Heart left ventricle (tissue), 16 donors: ENCODE measurements at regions not wholly inside any gene's neighbourhood (a gene's known extent, or its start where the extent isn't known, plus 50 kb on each side); places are given as distances from the start of the nearest gene placed in this dataset.
A peak's percentile ranks its signal among the peaks of the same experiment; 100 is the strongest.

Experiments
- ATAC-seq, 4 donors: fragments of 200-7000 bp; cut with Tn5 transposase; one replicate each; pipeline ENCODE4 v1.9.1; 2020 to 2022; ENCODE audit warnings: moderate library complexity in 4 of 4, mild to moderate bottlenecking in 3 of 4, moderate number of reproducible peaks in 1 of 4
- DNase-seq, 5 donors: peaks; one replicate each; pipeline ENCODE4 v3.0.0-alpha.2; 2020
- H3K27ac ChIP-seq, 12 donors: fragments of 200-600 bp; sonication (generic) in 4 of 12; one replicate each; pipeline versions ENCODE4 v1.5.0 to v1.8.0; 2016 to 2022; ENCODE audit warnings: mild to moderate bottlenecking in 2 of 12
- H3K27me3 ChIP-seq, 9 donors: fragments of 200-600 bp; sonication (generic) in 2 of 9; one replicate each; pipeline versions ENCODE4 v1.5.1 to v1.8.0; 2016 to 2022; ENCODE audit warnings: mild to moderate bottlenecking in 3 of 9
- H3K36me3 ChIP-seq, 9 donors: fragments of 200-600 bp; sonication (generic) in 2 of 9; one replicate each; pipeline versions ENCODE4 v1.5.0 to v1.8.0; 2018 to 2022; ENCODE audit warnings: mild to moderate bottlenecking in 2 of 9
- H3K4me1 ChIP-seq, 12 donors: fragments of 200-600 bp; sonication (generic) in 4 of 12; one replicate each; pipeline versions ENCODE4 v1.5.0 to v1.8.0; 2016 to 2022; ENCODE audit warnings: mild to moderate bottlenecking in 3 of 12
- H3K4me3 ChIP-seq, 12 donors: fragments of 200-600 bp; sonication (generic) in 4 of 12; one replicate each; pipeline versions ENCODE4 v1.5.0 to v1.8.0; 2017 to 2022; ENCODE audit warnings: mild to moderate bottlenecking in 9 of 12, moderate library complexity in 4 of 12
- H3K9me3 ChIP-seq, 12 donors: fragments of 200-600 bp; sonication (generic) in 4 of 12; one replicate each; pipeline versions ENCODE4 v1.5.0 to v1.8.0; 2016 to 2022; ENCODE audit warnings: mild to moderate bottlenecking in 1 of 12
- POLR2A ChIP-seq, 2 donors: fragments of 450-650 bp; IDR thresholded peaks; one replicate each; pipeline ENCODE4 v1.6.1; 2017; ENCODE audit warnings: antibody characterized with exemption in 2 of 2, mild to moderate bottlenecking in 2 of 2, moderate library complexity in 2 of 2
- WGBS, 4 donors: extraction: QIAGEN DNeasy Blood & Tissue Kit in 2 of 4; methylation state at CpG; one replicate each; pipeline versions ENCODE4 v1.1.5 to v1.1.7; 2013 to 2018; 5-methylcytosine and 5-hydroxymethylcytosine counted together
- intact Hi-C, 10 donors: fragments of 100-400 bp; cut with DNase I; formaldehyde crosslinking; loops; one replicate each; pipeline versions ENCODE4 v1.11.1 to v1.14.2; 2022
- TF ChIP-seq, protein P1 (sequence below), 12 donors: fragments of 200-600 bp; sonication (generic) in 4 of 12; IDR thresholded peaks; one replicate each; pipeline versions ENCODE4 v1.5.0 to v1.8.0; 2018 to 2022; ENCODE audit warnings: antibody characterized with exemption in 12 of 12, mild to moderate bottlenecking in 5 of 12
- donor health status: ischemic (EF 13 %, LVEDD 7.1; RV severe dilation, severe dysfunction).
- donor health status: healthy with polysubstance abuse.
- donor health status: DM: no; HTN: yes; CAD: no.
- donor health status: DM: no; HTN: no; CAD: no.
- donor health status: ischemic (EF 25% LVEDD 6.9; RV normal size, moderate dysfunction).
- donor health status: ischemic (EF 25% LVEDD 5.7; RV mildly dilated, moderate dysfunction).
- donor health status: healthy.
- donor health status: DM: yes; HTN: yes; CAD: no.
- donor health status: ischemic (EF 35%, LVEDD 5.7; RV mildly dilated, moderate dysfunction).
- donor health status: nonischemic (EF 11% LVEDD 7.7; RV severe dilation, severe dysfunction).
- donor health status: DM: yes; HTN: yes; CAD: no.
- donor health status: PGD.
- donor health status: ischemic (EF 29% LVEDD 5.4; RV normal size, mild dysfunction).
- donor health status: nonischemic (EF 23%, LVEDD 6.1; RV moderate dilation, normal function).

DNA sequence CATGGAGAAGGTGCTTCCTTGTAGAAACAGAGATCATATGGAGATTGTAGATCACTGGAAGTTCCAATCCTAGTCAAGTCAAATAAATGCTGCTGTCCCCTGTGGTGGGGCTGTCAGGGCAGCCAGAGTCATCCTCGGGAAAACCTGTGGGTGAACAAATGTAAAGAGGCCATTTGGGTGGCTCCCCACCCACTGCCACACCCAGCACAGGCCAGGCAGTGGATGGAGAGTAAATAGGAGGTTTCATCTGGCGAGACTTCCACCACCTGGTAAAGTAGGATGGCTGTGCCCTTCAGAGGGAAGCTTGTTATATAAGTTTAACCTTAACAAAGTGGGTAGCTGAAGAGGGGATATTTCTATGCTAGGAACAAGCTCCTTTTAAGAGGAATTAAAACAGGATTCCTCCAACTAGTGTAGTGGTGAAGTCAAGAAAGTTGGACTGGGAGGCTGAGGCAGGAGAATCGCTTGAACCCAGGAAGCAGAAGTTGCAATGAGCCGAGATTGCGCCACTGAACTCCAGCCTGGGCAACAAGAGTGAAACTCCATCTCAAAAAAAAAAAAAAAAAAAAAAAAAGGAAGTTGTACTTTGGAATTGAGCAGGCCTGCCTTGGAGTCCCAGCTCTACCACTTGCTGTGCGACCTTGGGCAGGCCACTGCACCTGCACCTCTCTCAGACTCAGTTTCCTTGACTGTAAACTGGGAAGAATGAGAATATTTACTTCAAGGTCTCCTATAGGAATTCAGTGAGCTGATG lies 273.7 kb downstream of the PTTG2 start:
- Histone ChIP-seq H3K9me3 (no peaks in the 10 kb centered on the region), H3K36me3 (no peaks in the 10 kb centered on the region), H3K4me1 (peaks cover 0 to 16% (median 0%) of the 10 kb centered on the region in 12 donors), H3K4me3 (no peak overlapping the region), H3K27ac (peak overlapping the region in 1 of 12 donors; percentile 70), H3K27me3 (no peaks in the 10 kb centered on the region)
- DNase-seq (peak in 1 of 5 donors; percentile 45), ATAC-seq (no peak)
- intact Hi-C loops = no loop called here
- 87 to 93% (median 88%) methylated on average over 6 of the region's 6 CpGs for WGBS, 4 donors
- TF ChIP-seq, protein P1, sequence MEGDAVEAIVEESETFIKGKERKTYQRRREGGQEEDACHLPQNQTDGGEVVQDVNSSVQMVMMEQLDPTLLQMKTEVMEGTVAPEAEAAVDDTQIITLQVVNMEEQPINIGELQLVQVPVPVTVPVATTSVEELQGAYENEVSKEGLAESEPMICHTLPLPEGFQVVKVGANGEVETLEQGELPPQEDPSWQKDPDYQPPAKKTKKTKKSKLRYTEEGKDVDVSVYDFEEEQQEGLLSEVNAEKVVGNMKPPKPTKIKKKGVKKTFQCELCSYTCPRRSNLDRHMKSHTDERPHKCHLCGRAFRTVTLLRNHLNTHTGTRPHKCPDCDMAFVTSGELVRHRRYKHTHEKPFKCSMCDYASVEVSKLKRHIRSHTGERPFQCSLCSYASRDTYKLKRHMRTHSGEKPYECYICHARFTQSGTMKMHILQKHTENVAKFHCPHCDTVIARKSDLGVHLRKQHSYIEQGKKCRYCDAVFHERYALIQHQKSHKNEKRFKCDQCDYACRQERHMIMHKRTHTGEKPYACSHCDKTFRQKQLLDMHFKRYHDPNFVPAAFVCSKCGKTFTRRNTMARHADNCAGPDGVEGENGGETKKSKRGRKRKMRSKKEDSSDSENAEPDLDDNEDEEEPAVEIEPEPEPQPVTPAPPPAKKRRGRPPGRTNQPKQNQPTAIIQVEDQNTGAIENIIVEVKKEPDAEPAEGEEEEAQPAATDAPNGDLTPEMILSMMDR (IDR thresholded peaks at IDR 0.05) = no peak
- no peak for TF ChIP-seq POLR2A (IDR thresholded peaks at IDR 0.05)

GRCh38 chr4:38235354-38235753 lies 275.2 kb downstream of the PTTG2 start:
- Histone ChIP-seq H3K27ac (no peak overlapping the region), H3K27me3 (no peaks in the 10 kb centered on the region), H3K36me3 (no peaks in the 10 kb centered on the region), H3K9me3 (no peaks in the 10 kb centered on the region), H3K4me3 (no peak overlapping the region), H3K4me1 (peaks cover 0 to 16% (median 0%) of the 10 kb centered on the region in 12 donors)
- no peak for DNase-seq
- WGBS, 4 donors = 81 to 87% (median 84%) methylated on average over 3 of the region's 3 CpGs
- TF ChIP-seq, protein P1 (IDR thresholded peaks at IDR 0.05) = no peak
- no peak for TF ChIP-seq POLR2A (IDR thresholded peaks at IDR 0.05)
- intact Hi-C loops = no loop called here
- ATAC-seq = no peak

GRCh38 chr4:38236003-38236402 lies 275.8 kb downstream of the PTTG2 start:
- DNase-seq (no peak), ATAC-seq (no peak)
- peaks cover 0 to 16% (median 0%) of the 10 kb centered on the region in 12 donors for H3K4me1 ChIP-seq
- TF ChIP-seq, protein P1 (IDR thresholded peaks at IDR 0.05) = no peak
- no peak for TF ChIP-seq POLR2A (IDR thresholded peaks at IDR 0.05)
- no peak overlapping the region for H3K4me3 ChIP-seq
- H3K27ac ChIP-seq = no peak overlapping the region
- no peaks in the 10 kb centered on the region for H3K36me3 ChIP-seq
- WGBS, 4 donors = 90 to 95% (median 93%) methylated on average over 8 of the region's 8 CpGs
- H3K9me3 ChIP-seq = no peaks in the 10 kb centered on the region
- intact Hi-C loops = no loop called here
- no peaks in the 10 kb centered on the region for H3K27me3 ChIP-seq

DNA sequence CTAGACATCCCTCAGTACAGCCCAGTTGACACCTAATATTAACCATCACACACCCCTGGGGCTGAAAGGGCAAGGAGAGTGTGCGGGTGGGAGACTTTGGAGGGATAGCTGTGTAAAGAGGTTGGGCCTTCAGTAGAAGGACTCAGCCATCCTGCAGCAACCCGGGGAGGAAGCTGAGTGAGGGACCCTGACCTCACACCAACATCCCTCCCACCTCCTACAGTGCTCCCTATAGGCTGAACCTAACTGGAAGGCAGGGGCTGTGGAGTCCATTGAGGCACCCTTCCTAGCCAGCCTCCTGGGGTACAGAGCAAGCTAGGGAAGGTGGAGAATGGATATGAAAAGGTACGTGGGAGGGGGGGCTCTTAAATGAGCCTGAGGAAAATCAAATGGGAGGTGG lies 276.3 kb downstream of the PTTG2 start:
- H3K4me3 ChIP-seq = no peak overlapping the region
- intact Hi-C loops = no loop called here
- no peak for ATAC-seq
- no peak for DNase-seq
- 79 to 91% (median 86%) methylated on average over 3 of the region's 3 CpGs for WGBS, 4 donors
- no peaks in the 10 kb centered on the region for H3K36me3 ChIP-seq
- H3K9me3 ChIP-seq = no peaks in the 10 kb centered on the region
- no peak overlapping the region for H3K27ac ChIP-seq
- no peaks in the 10 kb centered on the region for H3K27me3 ChIP-seq
- H3K4me1 ChIP-seq = peaks cover 0 to 16% (median 0%) of the 10 kb centered on the region in 12 donors
- TF ChIP-seq, protein P1 (IDR thresholded peaks at IDR 0.05) = no peak
- no peak for TF ChIP-seq POLR2A (IDR thresholded peaks at IDR 0.05)
